ENCODE measurements at regions not wholly inside any gene's neighbourhood (a gene's known extent, or its start where the extent isn't known, plus 50 kb on each side); places are given as distances from the start of the nearest gene placed in this dataset.

GRCh38 chr22:49268924-49269323, 558.7 kb downstream of the BRD1 start:
- H3K4me3 ChIP-seq (ENCODE audit: low read length in 2 of 2) = no peak overlapping the region
- H3K36me3 ChIP-seq (ENCODE audit: control insufficient read depth in 2 of 2, insufficient read depth in 2 of 2, low read length in 2 of 2) = no peaks in the 10 kb centered on the region
- H3K27me3 ChIP-seq (ENCODE audit: control insufficient read depth in 2 of 2, insufficient read depth in 2 of 2, low read length in 2 of 2) = peaks cover 0 to 2% of the 10 kb centered on the region in 2 donors
- H3K9ac ChIP-seq (ENCODE audit: low read depth in 1 of 2, low read length in 2 of 2) = no peak overlapping the region
- H3K27ac ChIP-seq (ENCODE audit: low read depth in 2 of 2, low read length in 2 of 2) = no peak overlapping the region
- H3K9me3 ChIP-seq (ENCODE audit: control insufficient read depth in 2 of 2, low read length in 2 of 2) = no peaks in the 10 kb centered on the region
- no peaks in the 10 kb centered on the region for H3K4me1 ChIP-seq (ENCODE audit: control insufficient read depth in 2 of 2, insufficient read depth in 2 of 2, low read length in 2 of 2)

DNA sequence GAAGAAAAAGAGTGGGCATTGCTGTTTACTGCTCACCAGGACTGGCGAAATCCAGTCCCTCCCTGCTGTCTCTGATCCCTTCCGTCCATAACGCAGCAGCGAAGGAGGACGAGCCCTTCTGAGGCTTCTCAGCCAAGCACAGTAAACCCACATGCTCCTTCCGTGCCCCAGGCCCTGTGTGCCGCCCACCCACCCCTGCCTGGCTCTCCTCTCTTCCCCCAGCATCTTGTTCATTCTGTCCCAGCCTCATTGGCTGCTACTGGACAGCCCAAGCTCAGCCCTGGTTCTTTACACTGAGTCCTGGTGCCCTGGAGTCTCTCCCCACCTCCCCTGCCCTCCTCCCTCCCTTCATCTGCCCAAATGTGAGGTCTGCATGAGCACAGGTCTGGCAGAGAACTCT, 559.7 kb downstream of the BRD1 start:
- Histone ChIP-seq H3K27me3 (ENCODE audit: control insufficient read depth in 2 of 2, insufficient read depth in 2 of 2, low read length in 2 of 2) (peaks cover 0 to 2% of the 10 kb centered on the region in 2 donors), H3K4me3 (ENCODE audit: low read length in 2 of 2) (no peak overlapping the region), H3K9ac (ENCODE audit: low read depth in 1 of 2, low read length in 2 of 2) (no peak overlapping the region), H3K36me3 (ENCODE audit: control insufficient read depth in 2 of 2, insufficient read depth in 2 of 2, low read length in 2 of 2) (no peaks in the 10 kb centered on the region), H3K27ac (ENCODE audit: low read depth in 2 of 2, low read length in 2 of 2) (no peak overlapping the region), H3K4me1 (ENCODE audit: control insufficient read depth in 2 of 2, insufficient read depth in 2 of 2, low read length in 2 of 2) (no peaks in the 10 kb centered on the region), H3K9me3 (ENCODE audit: control insufficient read depth in 2 of 2, low read length in 2 of 2) (no peaks in the 10 kb centered on the region)

GRCh38 chr22:49266561-49267519, 560.8 kb downstream of the BRD1 start:
- no peaks in the 10 kb centered on the region for H3K36me3 ChIP-seq (ENCODE audit: control insufficient read depth in 2 of 2, insufficient read depth in 2 of 2, low read length in 2 of 2)
- no peaks in the 10 kb centered on the region for H3K9me3 ChIP-seq (ENCODE audit: control insufficient read depth in 2 of 2, low read length in 2 of 2)
- no peak overlapping the region for H3K9ac ChIP-seq (ENCODE audit: low read depth in 1 of 2, low read length in 2 of 2)
- H3K4me1 ChIP-seq (ENCODE audit: control insufficient read depth in 2 of 2, insufficient read depth in 2 of 2, low read length in 2 of 2) = no peaks in the 10 kb centered on the region
- no peak overlapping the region for H3K4me3 ChIP-seq (ENCODE audit: low read length in 2 of 2)
- no peak overlapping the region for H3K27ac ChIP-seq (ENCODE audit: low read depth in 2 of 2, low read length in 2 of 2)
- peaks cover 0 to 2% of the 10 kb centered on the region in 2 donors for H3K27me3 ChIP-seq (ENCODE audit: control insufficient read depth in 2 of 2, insufficient read depth in 2 of 2, low read length in 2 of 2)

DNA sequence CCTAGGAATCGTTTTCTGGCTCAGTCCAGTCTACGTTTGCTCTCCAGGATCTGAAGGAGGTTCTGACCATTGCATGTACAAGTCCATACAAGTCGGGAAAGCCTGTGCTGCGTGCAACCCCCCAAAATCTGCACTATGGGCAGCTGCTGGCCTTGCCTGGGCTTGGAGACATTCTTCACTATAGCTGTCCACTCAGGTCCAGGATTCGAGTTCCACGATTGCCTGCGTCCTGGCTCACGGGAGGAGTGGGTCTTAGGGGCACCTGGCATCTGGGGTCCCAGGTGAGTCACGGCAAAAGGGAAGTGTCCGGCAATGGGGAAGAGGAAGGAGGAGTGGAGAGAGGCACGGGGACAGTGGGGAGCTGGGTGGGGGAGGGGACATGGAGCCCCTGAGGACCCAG, 563.0 kb downstream of the BRD1 start:
- H3K36me3 ChIP-seq (ENCODE audit: control insufficient read depth in 2 of 2, insufficient read depth in 2 of 2, low read length in 2 of 2) = no peaks in the 10 kb centered on the region
- H3K4me1 ChIP-seq (ENCODE audit: control insufficient read depth in 2 of 2, insufficient read depth in 2 of 2, low read length in 2 of 2) = no peaks in the 10 kb centered on the region
- no peaks in the 10 kb centered on the region for H3K27me3 ChIP-seq (ENCODE audit: control insufficient read depth in 2 of 2, insufficient read depth in 2 of 2, low read length in 2 of 2)
- no peak overlapping the region for H3K27ac ChIP-seq (ENCODE audit: low read depth in 2 of 2, low read length in 2 of 2)
- no peak overlapping the region for H3K4me3 ChIP-seq (ENCODE audit: low read length in 2 of 2)
- H3K9ac ChIP-seq (ENCODE audit: low read depth in 1 of 2, low read length in 2 of 2) = no peak overlapping the region
- H3K9me3 ChIP-seq (ENCODE audit: control insufficient read depth in 2 of 2, low read length in 2 of 2) = no peaks in the 10 kb centered on the region

GRCh38 chr22:49263101-49263500, 564.6 kb downstream of the BRD1 start:
- Histone ChIP-seq H3K4me3 (ENCODE audit: low read length in 2 of 2) (no peak overlapping the region), H3K9me3 (ENCODE audit: control insufficient read depth in 2 of 2, low read length in 2 of 2) (no peaks in the 10 kb centered on the region), H3K36me3 (ENCODE audit: control insufficient read depth in 2 of 2, insufficient read depth in 2 of 2, low read length in 2 of 2) (no peaks in the 10 kb centered on the region), H3K27me3 (ENCODE audit: control insufficient read depth in 2 of 2, insufficient read depth in 2 of 2, low read length in 2 of 2) (no peaks in the 10 kb centered on the region), H3K4me1 (ENCODE audit: control insufficient read depth in 2 of 2, insufficient read depth in 2 of 2, low read length in 2 of 2) (no peaks in the 10 kb centered on the region), H3K27ac (ENCODE audit: low read depth in 2 of 2, low read length in 2 of 2) (no peak overlapping the region), H3K9ac (ENCODE audit: low read depth in 1 of 2, low read length in 2 of 2) (no peak overlapping the region)

GRCh38 chr22:49262167-49262566, 565.5 kb downstream of the BRD1 start:
- Histone ChIP-seq H3K27me3 (ENCODE audit: control insufficient read depth in 2 of 2, insufficient read depth in 2 of 2, low read length in 2 of 2) (no peaks in the 10 kb centered on the region), H3K9me3 (ENCODE audit: control insufficient read depth in 2 of 2, low read length in 2 of 2) (no peaks in the 10 kb centered on the region), H3K27ac (ENCODE audit: low read depth in 2 of 2, low read length in 2 of 2) (no peak overlapping the region), H3K36me3 (ENCODE audit: control insufficient read depth in 2 of 2, insufficient read depth in 2 of 2, low read length in 2 of 2) (no peaks in the 10 kb centered on the region), H3K4me1 (ENCODE audit: control insufficient read depth in 2 of 2, insufficient read depth in 2 of 2, low read length in 2 of 2) (no peaks in the 10 kb centered on the region), H3K9ac (ENCODE audit: low read depth in 1 of 2, low read length in 2 of 2) (no peak overlapping the region), H3K4me3 (ENCODE audit: low read length in 2 of 2) (no peak overlapping the region)

DNA sequence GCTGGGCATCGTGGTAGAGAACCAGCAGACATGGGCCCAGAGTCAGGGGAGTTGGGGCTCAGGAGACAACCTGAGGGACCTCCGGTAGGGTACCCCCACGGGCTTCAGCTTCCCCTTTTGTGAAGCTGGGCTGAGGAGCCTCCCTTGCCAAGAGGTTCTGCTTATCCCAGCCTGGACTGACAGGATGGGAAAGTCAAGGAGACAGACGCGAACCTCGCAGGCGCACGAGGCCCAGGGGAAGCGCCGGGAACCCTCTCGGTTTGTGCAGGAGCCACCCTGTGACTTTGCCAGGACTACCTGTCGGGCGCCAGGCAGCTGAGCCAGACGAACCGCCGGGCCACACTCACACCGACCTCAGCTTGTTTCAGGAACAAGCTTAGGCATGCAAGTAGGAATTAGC, 566.1 kb downstream of the BRD1 start:
- Histone ChIP-seq H3K36me3 (ENCODE audit: control insufficient read depth in 2 of 2, insufficient read depth in 2 of 2, low read length in 2 of 2) (no peaks in the 10 kb centered on the region), H3K27me3 (ENCODE audit: control insufficient read depth in 2 of 2, insufficient read depth in 2 of 2, low read length in 2 of 2) (no peaks in the 10 kb centered on the region), H3K9ac (ENCODE audit: low read depth in 1 of 2, low read length in 2 of 2) (no peak overlapping the region), H3K9me3 (ENCODE audit: control insufficient read depth in 2 of 2, low read length in 2 of 2) (no peaks in the 10 kb centered on the region), H3K27ac (ENCODE audit: low read depth in 2 of 2, low read length in 2 of 2) (no peak overlapping the region), H3K4me3 (ENCODE audit: low read length in 2 of 2) (no peak overlapping the region), H3K4me1 (ENCODE audit: control insufficient read depth in 2 of 2, insufficient read depth in 2 of 2, low read length in 2 of 2) (no peaks in the 10 kb centered on the region)

GRCh38 chr22:49260681-49261580, 566.7 kb downstream of the BRD1 start:
- Histone ChIP-seq H3K9ac (ENCODE audit: low read depth in 1 of 2, low read length in 2 of 2) (no peak overlapping the region), H3K27ac (ENCODE audit: low read depth in 2 of 2, low read length in 2 of 2) (no peak overlapping the region), H3K4me3 (ENCODE audit: low read length in 2 of 2) (no peak overlapping the region), H3K27me3 (ENCODE audit: control insufficient read depth in 2 of 2, insufficient read depth in 2 of 2, low read length in 2 of 2) (no peaks in the 10 kb centered on the region), H3K9me3 (ENCODE audit: control insufficient read depth in 2 of 2, low read length in 2 of 2) (no peaks in the 10 kb centered on the region), H3K4me1 (ENCODE audit: control insufficient read depth in 2 of 2, insufficient read depth in 2 of 2, low read length in 2 of 2) (no peaks in the 10 kb centered on the region), H3K36me3 (ENCODE audit: control insufficient read depth in 2 of 2, insufficient read depth in 2 of 2, low read length in 2 of 2) (no peaks in the 10 kb centered on the region)

DNA sequence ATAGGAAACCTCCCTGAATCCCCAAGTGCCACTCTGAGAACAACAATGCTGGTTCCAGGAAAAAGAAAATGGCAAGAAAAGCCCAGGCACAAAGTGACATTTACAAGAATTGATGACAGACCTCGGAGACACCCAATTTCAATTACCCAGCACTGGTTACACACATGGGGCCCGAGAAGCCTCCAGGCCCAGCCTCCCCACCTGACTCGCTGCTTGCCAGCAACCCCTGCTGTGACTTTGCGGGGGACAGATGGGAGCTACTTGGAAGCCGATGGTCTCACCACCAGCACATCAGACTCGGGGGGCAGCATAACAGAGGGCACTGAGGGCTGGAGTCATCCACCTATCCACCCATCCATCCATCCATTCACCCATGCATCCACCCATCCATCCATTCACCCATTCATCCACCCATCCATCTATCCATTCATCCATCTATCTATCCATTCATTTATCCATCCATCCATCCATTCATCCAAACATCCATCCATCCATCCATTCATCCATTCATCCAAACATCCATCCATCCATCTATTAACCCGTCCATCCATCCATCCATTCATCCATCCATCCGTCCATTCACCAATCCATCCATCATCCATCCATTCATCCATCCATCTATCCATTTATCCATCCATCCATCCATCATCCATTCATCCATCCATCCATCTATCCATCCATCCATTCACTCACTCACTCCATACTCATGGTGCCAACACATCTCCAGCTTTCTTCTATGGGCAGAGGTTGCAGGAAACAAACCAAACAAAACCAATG, 567.6 kb downstream of the BRD1 start:
- Histone ChIP-seq H3K27me3 (ENCODE audit: control insufficient read depth in 2 of 2, insufficient read depth in 2 of 2, low read length in 2 of 2) (no peaks in the 10 kb centered on the region), H3K36me3 (ENCODE audit: control insufficient read depth in 2 of 2, insufficient read depth in 2 of 2, low read length in 2 of 2) (no peaks in the 10 kb centered on the region), H3K9ac (ENCODE audit: low read depth in 1 of 2, low read length in 2 of 2) (no peak overlapping the region), H3K4me3 (ENCODE audit: low read length in 2 of 2) (no peak overlapping the region), H3K27ac (ENCODE audit: low read depth in 2 of 2, low read length in 2 of 2) (no peak overlapping the region), H3K4me1 (ENCODE audit: control insufficient read depth in 2 of 2, insufficient read depth in 2 of 2, low read length in 2 of 2) (no peaks in the 10 kb centered on the region), H3K9me3 (ENCODE audit: control insufficient read depth in 2 of 2, low read length in 2 of 2) (no peaks in the 10 kb centered on the region)
